HEK293 (cell line): ENCODE measurements at regions not wholly inside any gene's neighbourhood (a gene's known extent, or its start where the extent isn't known, plus 50 kb on each side); places are given as distances from the start of the nearest gene placed in this dataset.

Experiments
- CTCF ChIA-PET: fragments of 350-600 bp; formaldehyde crosslinking; extraction: SDS; loops from one replicate; lab custom pipeline; 2021; ENCODE audit warnings: antibody characterized with exemption; lab: Yijun Ruan, JAX
- POLR2A ChIA-PET: fragments of 300-600 bp; formaldehyde crosslinking; extraction: SDS; loops from one replicate; lab custom pipeline; 2020; ENCODE audit warnings: antibody characterized with exemption, inconsistent platforms; lab: Yijun Ruan, JAX
- H3K27ac ChIP-seq: fragments of 200-500 bp; sonication (Bioruptor generic); 2 replicates; pipeline ENCODE4 v1.5.1; 2014; ENCODE audit warnings: low read depth, low read length, control low read depth, inconsistent platforms; ENCODE audit errors: extremely low read depth
- H3K36me3 ChIP-seq, 2 experiments: fragments of 200-500 bp in 1 of 2; sonication (Bioruptor generic) in 1 of 2; 1 replicate in 1 of 2; 2 replicates in 1 of 2; pipeline ENCODE4 v1.5.1; 2014 to 2017; ENCODE audit warnings: inconsistent platforms in 2 of 2, low read length in 2 of 2; ENCODE audit not compliant: control insufficient read depth in 2 of 2, insufficient read depth in 1 of 2
- H3K4me1 ChIP-seq: fragments of 200-500 bp; sonication (Bioruptor generic); 2 replicates; pipeline ENCODE4 v1.5.1; 2014; ENCODE audit warnings: mild to moderate bottlenecking, low read length, inconsistent platforms; ENCODE audit not compliant: control insufficient read depth, insufficient read depth
- H3K4me3 ChIP-seq: 2 replicates; pipeline ENCODE4 v1.5.1; 2011; ENCODE audit warnings: low read depth, mild to moderate bottlenecking, control low read depth, low read length, moderate library complexity
- H3K9me3 ChIP-seq: fragments of 200-500 bp; sonication (Bioruptor generic); 2 replicates; pipeline ENCODE4 v1.5.1; 2014; ENCODE audit warnings: low read depth, low read length, inconsistent platforms; ENCODE audit not compliant: control insufficient read depth, insufficient read depth
- GLI4 ChIP-seq: fragments of 450-650 bp; formaldehyde crosslinking; IDR thresholded peaks from 2 replicates; pipeline ENCODE4 v1.5.1; 2016; ENCODE audit warnings: missing biosample characterization, missing genetic modification characterization
- GLIS2 ChIP-seq: fragments of 450-650 bp; formaldehyde crosslinking; IDR thresholded peaks from 2 replicates; pipeline ENCODE4 v1.5.1; 2016; ENCODE audit warnings: missing biosample characterization, missing genetic modification characterization
- MYNN ChIP-seq: fragments of 450-650 bp; formaldehyde crosslinking; IDR thresholded peaks from 2 replicates; pipeline ENCODE4 v1.5.1; 2016; ENCODE audit warnings: missing biosample characterization, missing genetic modification characterization, borderline replicate concordance
- OSR2 ChIP-seq: fragments of 450-650 bp; formaldehyde crosslinking; IDR thresholded peaks from 2 replicates; pipeline ENCODE4 v1.5.1; 2016; ENCODE audit warnings: missing biosample characterization, missing genetic modification characterization
- PRDM2 ChIP-seq: fragments of 450-650 bp; formaldehyde crosslinking; IDR thresholded peaks from 2 replicates; pipeline ENCODE4 v1.5.1; 2016; ENCODE audit warnings: missing biosample characterization, missing genetic modification characterization, borderline replicate concordance
- ZBTB49 ChIP-seq: fragments of 450-650 bp; formaldehyde crosslinking; IDR thresholded peaks from 2 replicates; pipeline ENCODE4 v1.5.1; 2016; ENCODE audit warnings: missing biosample characterization, missing genetic modification characterization, low read depth
- ZNF223 ChIP-seq: fragments of 450-650 bp; formaldehyde crosslinking; IDR thresholded peaks from 2 replicates; pipeline ENCODE4 v1.5.1; 2016; ENCODE audit warnings: missing biosample characterization, missing genetic modification characterization
- ZNF266 ChIP-seq: fragments of 450-650 bp; formaldehyde crosslinking; IDR thresholded peaks from 2 replicates; pipeline ENCODE4 v1.5.1; 2016; ENCODE audit warnings: missing biosample characterization, missing genetic modification characterization, low read depth
- ZNF274 ChIP-seq, 2 experiments: fragments of 200-500 bp in 1 of 2; fragments of 450-650 bp in 1 of 2; sonication (Bioruptor generic) in 1 of 2; formaldehyde crosslinking in 1 of 2; IDR thresholded peaks; 2 replicates each; pipeline versions ENCODE4 v1.5.1 to v1.6.1; 2014 to 2016; ENCODE audit warnings: borderline replicate concordance in 1 of 2, inconsistent platforms in 1 of 2, low read length in 1 of 2, missing biosample characterization in 1 of 2, missing genetic modification characterization in 1 of 2
- ZNF354C ChIP-seq: fragments of 450-650 bp; formaldehyde crosslinking; IDR thresholded peaks from 2 replicates; pipeline ENCODE4 v1.5.1; 2016; ENCODE audit warnings: missing biosample characterization, missing genetic modification characterization, low read depth, borderline replicate concordance
- ZNF433 ChIP-seq: fragments of 450-650 bp; formaldehyde crosslinking; IDR thresholded peaks from 2 replicates; pipeline ENCODE4 v1.5.1; 2016; ENCODE audit warnings: missing biosample characterization, missing genetic modification characterization, low read depth
- ZNF48 ChIP-seq: fragments of 450-650 bp; formaldehyde crosslinking; IDR thresholded peaks from 2 replicates; pipeline ENCODE4 v1.5.1; 2016; ENCODE audit warnings: missing biosample characterization, missing genetic modification characterization
- ZNF510 ChIP-seq: fragments of 450-650 bp; formaldehyde crosslinking; IDR thresholded peaks from 2 replicates; pipeline ENCODE4 v1.5.1; 2018; ENCODE audit warnings: mild to moderate bottlenecking, missing genetic modification characterization, missing biosample characterization; ENCODE audit not compliant: insufficient replicate concordance
- ZNF514 ChIP-seq: fragments of 450-650 bp; formaldehyde crosslinking; IDR thresholded peaks from 2 replicates; pipeline ENCODE4 v1.5.1; 2016; ENCODE audit warnings: missing biosample characterization, missing genetic modification characterization
- ZNF621 ChIP-seq: fragments of 450-650 bp; formaldehyde crosslinking; IDR thresholded peaks from 2 replicates; pipeline ENCODE4 v1.5.1; 2017; ENCODE audit warnings: missing biosample characterization, missing genetic modification characterization
- ZNF639 ChIP-seq: fragments of 450-650 bp; formaldehyde crosslinking; IDR thresholded peaks from 2 replicates; pipeline ENCODE4 v1.5.1; 2016; ENCODE audit warnings: missing biosample characterization, missing genetic modification characterization
- ZNF707 ChIP-seq: fragments of 450-650 bp; formaldehyde crosslinking; IDR thresholded peaks from 2 replicates; pipeline ENCODE4 v1.5.1; 2016; ENCODE audit warnings: missing biosample characterization, missing genetic modification characterization
- ZNF792 ChIP-seq: fragments of 450-650 bp; formaldehyde crosslinking; IDR thresholded peaks from 2 replicates; pipeline ENCODE4 v1.5.1; 2016; ENCODE audit warnings: missing biosample characterization, missing genetic modification characterization

GRCh38 chr16:65509172-65509571, 387.3 kb upstream of the CDH11 start (continued):
- TF ChIP-seq ZNF274 (IDR thresholded peaks at IDR 0.05; ENCODE audit: low read length), result no peak
- no peak for TF ChIP-seq ZNF274 (tag by site-specific recombination; IDR thresholded peaks at IDR 0.05; ENCODE audit: borderline replicate concordance)
- no peak for TF ChIP-seq ZNF354C (tag by site-specific recombination)
- TF ChIP-seq, all 188 proteins: peak for 0

GRCh38 chr16:65500919-65501318, 379.1 kb upstream of the CDH11 start:
- H3K4me3 ChIP-seq, result no peak overlapping the region
- POLR2A ChIA-PET, result no interaction called here
- TF ChIP-seq ZBTB49 (tag by site-specific recombination) (no peak), ZNF792 (tag by site-specific recombination) (no peak), ZNF639 (tag by site-specific recombination) (no peak), ZNF514 (tag by site-specific recombination) (no peak), GLI4 (tag by site-specific recombination) (no peak), ZNF510 (tag by site-specific recombination) (no peak), ZNF223 (tag by site-specific recombination) (no peak), ZNF433 (tag by site-specific recombination) (no peak), ZNF48 (tag by site-specific recombination) (no peak), OSR2 (tag by site-specific recombination) (no peak), PRDM2 (no peak), ZNF621 (tag by site-specific recombination) (no peak), ZNF266 (tag by site-specific recombination) (no peak), MYNN (tag by site-specific recombination) (no peak), ZNF707 (tag by site-specific recombination) (no peak), GLIS2 (tag by site-specific recombination) (no peak)
- H3K27ac ChIP-seq, result no peak overlapping the region
- CTCF ChIA-PET, result no interaction called here
- no peaks in the 10 kb centered on the region for H3K9me3 ChIP-seq
- no peaks in the 10 kb centered on the region for H3K36me3 ChIP-seq
- no peaks in the 10 kb centered on the region for H3K4me1 ChIP-seq
